ENCODE measurements at regions not wholly inside any gene's neighbourhood (a gene's known extent, or its start where the extent isn't known, plus 50 kb on each side); places are given as distances from the start of the nearest gene placed in this dataset.

- Histone ChIP-seq H3K79me2 (ENCODE audit: insufficient read depth, low read length) (no peaks in the 10 kb centered on the region), H3K4me2 (replicated peaks; ENCODE audit: extremely low read depth, low read length, poor library complexity, severe bottlenecking) (no peak overlapping the region), H3K4me1 (ENCODE audit: control insufficient read depth in 1 of 2, insufficient read depth in 2 of 2, low read length in 2 of 2) (no peaks in the 10 kb centered on the region), H2AFZ (ENCODE audit: insufficient read depth, low read depth, low read length, poor library complexity, severe bottlenecking) (no peak overlapping the region), H3K27ac (ENCODE audit: low read depth in 1 of 2, low read length in 2 of 2) (no peak overlapping the region), H3K4me3 (replicated peaks in 1 of 3; ENCODE audit: low read depth in 2 of 3, low read length in 3 of 3) (no peak overlapping the region), H3K9ac (ENCODE audit: insufficient read depth, low read length, poor library complexity, severe bottlenecking) (no peak overlapping the region), H3K36me3 (replicated peaks in 1 of 2; ENCODE audit: control insufficient read depth in 1 of 2, insufficient read depth in 2 of 2, low read length in 2 of 2) (no peaks in the 10 kb centered on the region), H4K20me1 (ENCODE audit: insufficient read depth, low read length) (no peaks in the 10 kb centered on the region), H3K27me3 (ENCODE audit: control insufficient read depth in 2 of 2, insufficient read depth in 2 of 2, low read length in 2 of 2) (no peaks in the 10 kb centered on the region), H3K9me3 (replicated peaks in 1 of 2; ENCODE audit: control insufficient read depth in 1 of 2, insufficient read depth in 1 of 2, low read length in 2 of 2) (no peaks in the 10 kb centered on the region)
- no peaks in the 10 kb centered on the region for H3K4me1 Mint-ChIP-seq
- DNase-seq, result no peak
- no peak for TF ChIP-seq CTCF (IDR thresholded peaks at IDR 0.05)
- 93% methylated on average over 3 of the region's 8 CpGs for WGBS (ENCODE audit: insufficient coverage)
- no peak overlapping the region for H3K27ac Mint-ChIP-seq
- H3K9me3 Mint-ChIP-seq, result no peaks in the 10 kb centered on the region
- no peaks in the 10 kb centered on the region for H3K36me3 Mint-ChIP-seq
- peaks cover 0 to 5% (median 0%) of the 10 kb centered on the region in 3 donors for H3K27me3 Mint-ChIP-seq (ENCODE audit: low read depth in 3 of 3)
- no peak overlapping the region for H3K4me3 Mint-ChIP-seq
- intact Hi-C loops (cut with micrococcal nuclease), result no loop called here
Measured at GRCh38 chr6:167446046-167446445, 121.2 kb downstream of the TTLL2 start.

- H3K27me3 ChIP-seq (ENCODE audit: control insufficient read depth in 2 of 2, insufficient read depth in 2 of 2, low read length in 2 of 2), result no peaks in the 10 kb centered on the region
- H3K36me3 ChIP-seq (replicated peaks in 1 of 2; ENCODE audit: control insufficient read depth in 1 of 2, insufficient read depth in 2 of 2, low read length in 2 of 2), result no peaks in the 10 kb centered on the region
- H4K20me1 ChIP-seq (ENCODE audit: insufficient read depth, low read length), result no peaks in the 10 kb centered on the region
- Mint-ChIP-seq H3K27ac (no peak overlapping the region), H3K27me3 (ENCODE audit: low read depth in 3 of 3) (peaks cover 0 to 2% (median 0%) of the 10 kb centered on the region in 3 donors), H3K36me3 (no peaks in the 10 kb centered on the region), H3K4me3 (no peak overlapping the region), H3K4me1 (no peaks in the 10 kb centered on the region), H3K9me3 (no peaks in the 10 kb centered on the region)
- no peak overlapping the region for H3K4me3 ChIP-seq (replicated peaks in 1 of 3; ENCODE audit: low read depth in 2 of 3, low read length in 3 of 3)
- H3K4me1 ChIP-seq (ENCODE audit: control insufficient read depth in 1 of 2, insufficient read depth in 2 of 2, low read length in 2 of 2), result no peaks in the 10 kb centered on the region
- no peak overlapping the region for H3K4me2 ChIP-seq (replicated peaks; ENCODE audit: extremely low read depth, low read length, poor library complexity, severe bottlenecking)
- intact Hi-C loops (cut with micrococcal nuclease), result no loop called here
- TF ChIP-seq CTCF (IDR thresholded peaks at IDR 0.05), result no peak
- WGBS (ENCODE audit: insufficient coverage), result 100% methylated on average over 1 of the region's 9 CpGs
- H3K27ac ChIP-seq (ENCODE audit: low read depth in 1 of 2, low read length in 2 of 2), result no peak overlapping the region
- no peaks in the 10 kb centered on the region for H3K79me2 ChIP-seq (ENCODE audit: insufficient read depth, low read length)
- no peak overlapping the region for H3K9ac ChIP-seq (ENCODE audit: insufficient read depth, low read length, poor library complexity, severe bottlenecking)
- no peaks in the 10 kb centered on the region for H3K9me3 ChIP-seq (replicated peaks in 1 of 2; ENCODE audit: control insufficient read depth in 1 of 2, insufficient read depth in 1 of 2, low read length in 2 of 2)
- DNase-seq, result no peak
- H2AFZ ChIP-seq (ENCODE audit: insufficient read depth, low read depth, low read length, poor library complexity, severe bottlenecking), result no peak overlapping the region
Measured at GRCh38 chr6:167446971-167447370, 122.1 kb downstream of the TTLL2 start.

All from CD14-positive monocyte (primary cell).